ENCODE measurements at regions not wholly inside any gene's neighbourhood (a gene's known extent, or its start where the extent isn't known, plus 50 kb on each side); places are given as distances from the start of the nearest gene placed in this dataset.

DNA sequence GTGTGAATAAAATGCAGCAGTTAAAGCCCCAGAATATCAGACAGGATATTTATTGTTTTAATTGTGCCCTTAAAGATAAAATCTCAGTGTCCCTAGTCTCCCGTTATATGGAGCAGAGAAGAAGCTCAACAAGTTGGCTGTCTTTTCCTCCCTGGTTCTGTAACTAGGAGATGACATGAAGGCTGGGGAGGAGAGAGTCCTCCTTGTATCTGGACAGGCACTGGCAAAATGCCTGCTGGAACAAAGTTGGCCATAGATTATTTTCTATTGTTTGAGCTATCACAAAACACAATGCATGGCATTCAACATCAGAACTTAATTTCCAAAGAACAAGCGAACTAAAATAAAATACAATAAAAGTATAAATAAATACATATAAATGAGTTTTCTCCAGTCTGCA is 694.9 kb upstream of the KCND2 start:
- H2AFZ ChIP-seq (ENCODE audit: low read length), result no peak overlapping the region
- no peak for TF ChIP-seq EZH2phosphoT487 (IDR thresholded peaks at IDR 0.05; ENCODE audit: borderline replicate concordance)
- TF ChIP-seq, protein P1, sequence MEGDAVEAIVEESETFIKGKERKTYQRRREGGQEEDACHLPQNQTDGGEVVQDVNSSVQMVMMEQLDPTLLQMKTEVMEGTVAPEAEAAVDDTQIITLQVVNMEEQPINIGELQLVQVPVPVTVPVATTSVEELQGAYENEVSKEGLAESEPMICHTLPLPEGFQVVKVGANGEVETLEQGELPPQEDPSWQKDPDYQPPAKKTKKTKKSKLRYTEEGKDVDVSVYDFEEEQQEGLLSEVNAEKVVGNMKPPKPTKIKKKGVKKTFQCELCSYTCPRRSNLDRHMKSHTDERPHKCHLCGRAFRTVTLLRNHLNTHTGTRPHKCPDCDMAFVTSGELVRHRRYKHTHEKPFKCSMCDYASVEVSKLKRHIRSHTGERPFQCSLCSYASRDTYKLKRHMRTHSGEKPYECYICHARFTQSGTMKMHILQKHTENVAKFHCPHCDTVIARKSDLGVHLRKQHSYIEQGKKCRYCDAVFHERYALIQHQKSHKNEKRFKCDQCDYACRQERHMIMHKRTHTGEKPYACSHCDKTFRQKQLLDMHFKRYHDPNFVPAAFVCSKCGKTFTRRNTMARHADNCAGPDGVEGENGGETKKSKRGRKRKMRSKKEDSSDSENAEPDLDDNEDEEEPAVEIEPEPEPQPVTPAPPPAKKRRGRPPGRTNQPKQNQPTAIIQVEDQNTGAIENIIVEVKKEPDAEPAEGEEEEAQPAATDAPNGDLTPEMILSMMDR (conservative IDR thresholded peaks at IDR 0.05; ENCODE audit: low read length), result no peak
- no peaks in the 10 kb centered on the region for H3F3A ChIP-seq (ENCODE audit: low read depth)
- no peaks in the 10 kb centered on the region for H3K9me2 ChIP-seq (replicated peaks; ENCODE audit: low read depth, low read length)
- H3K9me3 ChIP-seq (ENCODE audit: insufficient read depth, low read depth, low read length), result no peaks in the 10 kb centered on the region
- H3K79me2 ChIP-seq (ENCODE audit: insufficient read depth, low read length), result no peaks in the 10 kb centered on the region
- no peaks in the 10 kb centered on the region for H4K20me1 ChIP-seq (ENCODE audit: insufficient read depth, low read length, poor library complexity, severe bottlenecking)
- H3K4me3 ChIP-seq (ENCODE audit: low read length, poor library complexity, severe bottlenecking), result no peak overlapping the region
- no peaks in the 10 kb centered on the region for H3K27me3 ChIP-seq (ENCODE audit: insufficient read depth, low read length, poor library complexity, severe bottlenecking)
- H3K4me2 ChIP-seq (ENCODE audit: low read depth, low read length, poor library complexity, severe bottlenecking), result no peak overlapping the region
- no peaks in the 10 kb centered on the region for H3K4me1 ChIP-seq (ENCODE audit: insufficient read depth, low read length, poor library complexity, severe bottlenecking)
- no peaks in the 10 kb centered on the region for H3K36me3 ChIP-seq (ENCODE audit: insufficient read depth, low read length)
- H3K9ac ChIP-seq (ENCODE audit: low read depth, low read length, poor library complexity, severe bottlenecking), result no peak overlapping the region

GRCh38 chr7:119594956-119595355 is 678.0 kb upstream of the KCND2 start:
- no peaks in the 10 kb centered on the region for H3K4me1 ChIP-seq (ENCODE audit: insufficient read depth, low read length, poor library complexity, severe bottlenecking)
- H3K79me2 ChIP-seq (ENCODE audit: insufficient read depth, low read length), result no peaks in the 10 kb centered on the region
- no peaks in the 10 kb centered on the region for H3K9me3 ChIP-seq (ENCODE audit: insufficient read depth, low read depth, low read length)
- no peak overlapping the region for H3K9ac ChIP-seq (ENCODE audit: low read depth, low read length, poor library complexity, severe bottlenecking)
- H3K9me2 ChIP-seq (replicated peaks; ENCODE audit: low read depth, low read length), result no peaks in the 10 kb centered on the region
- no peak overlapping the region for H3K4me3 ChIP-seq (ENCODE audit: low read length, poor library complexity, severe bottlenecking)
- H3F3A ChIP-seq (ENCODE audit: low read depth), result no peaks in the 10 kb centered on the region
- TF ChIP-seq, protein P1 (conservative IDR thresholded peaks at IDR 0.05; ENCODE audit: low read length), result no peak
- no peak for TF ChIP-seq EZH2phosphoT487 (IDR thresholded peaks at IDR 0.05; ENCODE audit: borderline replicate concordance)
- H3K4me2 ChIP-seq (ENCODE audit: low read depth, low read length, poor library complexity, severe bottlenecking), result no peak overlapping the region
- no peaks in the 10 kb centered on the region for H4K20me1 ChIP-seq (ENCODE audit: insufficient read depth, low read length, poor library complexity, severe bottlenecking)
- H2AFZ ChIP-seq (ENCODE audit: low read length), result no peak overlapping the region
- H3K36me3 ChIP-seq (ENCODE audit: insufficient read depth, low read length), result no peaks in the 10 kb centered on the region
- H3K27me3 ChIP-seq (ENCODE audit: insufficient read depth, low read length, poor library complexity, severe bottlenecking), result no peaks in the 10 kb centered on the region

GRCh38 chr7:119596651-119597050 is 676.3 kb upstream of the KCND2 start:
- TF ChIP-seq, protein P1 (conservative IDR thresholded peaks at IDR 0.05; ENCODE audit: low read length), result no peak
- TF ChIP-seq EZH2phosphoT487 (IDR thresholded peaks at IDR 0.05; ENCODE audit: borderline replicate concordance), result no peak
- no peaks in the 10 kb centered on the region for H3K36me3 ChIP-seq (ENCODE audit: insufficient read depth, low read length)
- no peaks in the 10 kb centered on the region for H3K9me2 ChIP-seq (replicated peaks; ENCODE audit: low read depth, low read length)
- no peaks in the 10 kb centered on the region for H3K79me2 ChIP-seq (ENCODE audit: insufficient read depth, low read length)
- no peaks in the 10 kb centered on the region for H3K4me1 ChIP-seq (ENCODE audit: insufficient read depth, low read length, poor library complexity, severe bottlenecking)
- H3K4me2 ChIP-seq (ENCODE audit: low read depth, low read length, poor library complexity, severe bottlenecking), result no peak overlapping the region
- H3K27me3 ChIP-seq (ENCODE audit: insufficient read depth, low read length, poor library complexity, severe bottlenecking), result no peaks in the 10 kb centered on the region
- H3K9me3 ChIP-seq (ENCODE audit: insufficient read depth, low read depth, low read length), result no peaks in the 10 kb centered on the region
- no peak overlapping the region for H2AFZ ChIP-seq (ENCODE audit: low read length)
- H4K20me1 ChIP-seq (ENCODE audit: insufficient read depth, low read length, poor library complexity, severe bottlenecking), result no peaks in the 10 kb centered on the region
- no peak overlapping the region for H3K9ac ChIP-seq (ENCODE audit: low read depth, low read length, poor library complexity, severe bottlenecking)
- no peaks in the 10 kb centered on the region for H3F3A ChIP-seq (ENCODE audit: low read depth)
- H3K4me3 ChIP-seq (ENCODE audit: low read length, poor library complexity, severe bottlenecking), result no peak overlapping the region

All from Loucy (cell line).